Stimulated activated naive CD8-positive, alpha-beta T cell treated with anti-CD3 and anti-CD28 coated beads, Interleukin-15, Interleukin-2, amounts not matched to agents 100 ng/mL and 50 ng/mL, for 24 hours (primary cell): ENCODE measurements at regions not wholly inside any gene's neighbourhood (a gene's known extent, or its start where the extent isn't known, plus 50 kb on each side); places are given as distances from the start of the nearest gene placed in this dataset.

ENCODE experiments used
- H3K27ac Mint-ChIP-seq: one replicate; pipeline ENCODE4 v1.8.0; 2021; ENCODE audit warnings: mild to moderate bottlenecking, mixed read lengths
- H3K27me3 Mint-ChIP-seq: one replicate; pipeline ENCODE4 v1.8.0; 2021; ENCODE audit warnings: mixed read lengths
- H3K36me3 Mint-ChIP-seq: one replicate; pipeline ENCODE4 v1.8.0; 2021; ENCODE audit warnings: low read depth, mixed read lengths
- H3K4me1 Mint-ChIP-seq: one replicate; pipeline ENCODE4 v1.8.0; 2021; ENCODE audit warnings: low read depth, mixed read lengths
- H3K4me3 Mint-ChIP-seq: one replicate; pipeline ENCODE4 v1.8.0; 2021; ENCODE audit warnings: mild to moderate bottlenecking, mixed read lengths
- H3K9me3 Mint-ChIP-seq: one replicate; pipeline ENCODE4 v1.8.0; 2021; ENCODE audit warnings: mixed read lengths

- Mint-ChIP-seq H3K27ac (no peak overlapping the region), H3K4me1 (no peaks in the 10 kb centered on the region), H3K4me3 (no peak overlapping the region)
Measured at GRCh38 chr7:52455571-52455970, 579.9 kb upstream of the POM121L12 start.

GRCh38 chr7:52450816-52451215 is 584.6 kb upstream of the POM121L12 start:
- peaks cover 8% of the 10 kb centered on the region for H3K9me3 Mint-ChIP-seq
- H3K27ac Mint-ChIP-seq, result no peak overlapping the region
- no peaks in the 10 kb centered on the region for H3K27me3 Mint-ChIP-seq
- no peaks in the 10 kb centered on the region for H3K4me1 Mint-ChIP-seq
- H3K4me3 Mint-ChIP-seq, result no peak overlapping the region
- H3K36me3 Mint-ChIP-seq, result no peaks in the 10 kb centered on the region

More at GRCh38 chr7:52455571-52455970, 579.9 kb upstream of the POM121L12 start:
- Mint-ChIP-seq H3K9me3 (peaks cover 25% of the 10 kb centered on the region), H3K36me3 (no peaks in the 10 kb centered on the region), H3K27me3 (no peaks in the 10 kb centered on the region)

DNA sequence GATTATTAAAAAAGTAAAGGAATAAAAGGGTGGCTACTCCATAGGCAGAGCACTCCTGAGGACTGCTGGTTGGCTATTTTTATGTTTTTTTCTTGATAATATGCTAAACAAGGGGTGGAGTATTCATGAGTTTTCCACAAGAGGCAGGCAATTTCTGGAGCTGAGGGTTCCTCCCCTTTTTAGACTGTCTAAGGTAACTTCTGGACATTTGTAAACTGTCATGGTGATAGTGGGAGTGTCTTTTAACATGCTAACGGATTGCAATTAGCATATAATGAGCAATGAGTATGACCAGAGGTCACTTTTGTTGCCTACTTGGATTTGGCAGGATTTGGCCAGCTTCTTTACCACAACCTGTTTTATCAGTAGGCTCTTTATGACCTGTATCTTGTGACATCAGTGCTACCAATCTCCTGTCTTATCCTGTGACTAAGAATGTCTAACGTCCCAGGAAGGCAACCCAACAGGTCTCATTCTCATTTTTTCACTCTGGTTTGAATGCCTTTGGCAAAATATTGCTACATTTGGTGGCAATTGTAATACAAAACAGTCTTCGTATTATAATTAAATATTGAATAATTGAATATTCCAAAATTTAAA is 587.8 kb upstream of the POM121L12 start:
- H3K27me3 Mint-ChIP-seq, result no peaks in the 10 kb centered on the region
- no peaks in the 10 kb centered on the region for H3K36me3 Mint-ChIP-seq
- H3K4me1 Mint-ChIP-seq, result no peaks in the 10 kb centered on the region
- no peak overlapping the region for H3K4me3 Mint-ChIP-seq
- peaks cover 8% of the 10 kb centered on the region for H3K9me3 Mint-ChIP-seq
- H3K27ac Mint-ChIP-seq, result no peak overlapping the region

DNA sequence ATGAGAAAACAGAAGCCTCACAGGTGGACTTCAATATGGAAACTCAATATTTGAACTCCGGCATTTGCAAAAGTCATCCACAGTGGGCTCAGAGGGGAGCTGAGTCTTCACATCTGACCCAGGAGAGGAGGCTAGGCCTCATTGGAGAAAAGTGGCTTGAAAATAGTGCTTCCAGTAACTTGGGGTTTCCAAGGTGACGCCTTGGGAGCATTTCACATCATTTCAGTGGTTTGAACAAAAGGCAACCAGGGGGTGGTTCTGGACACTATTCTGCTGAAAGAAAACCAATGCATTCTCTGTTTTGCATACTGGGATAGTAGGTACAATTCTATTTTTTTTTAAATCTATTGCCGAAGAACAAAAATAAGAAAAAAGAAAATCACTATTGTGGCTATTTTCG is 599.2 kb upstream of the POM121L12 start:
- Mint-ChIP-seq H3K4me1 (no peaks in the 10 kb centered on the region), H3K36me3 (no peaks in the 10 kb centered on the region), H3K27me3 (no peaks in the 10 kb centered on the region), H3K27ac (no peak overlapping the region), H3K4me3 (no peak overlapping the region), H3K9me3 (peaks cover 11% of the 10 kb centered on the region)

- Mint-ChIP-seq H3K27me3 (no peaks in the 10 kb centered on the region), H3K4me3 (no peak overlapping the region), H3K4me1 (no peaks in the 10 kb centered on the region), H3K36me3 (no peaks in the 10 kb centered on the region), H3K9me3 (peaks cover 17% of the 10 kb centered on the region), H3K27ac (no peak overlapping the region)
Measured at GRCh38 chr7:52431082-52431815, 604.2 kb upstream of the POM121L12 start.

DNA sequence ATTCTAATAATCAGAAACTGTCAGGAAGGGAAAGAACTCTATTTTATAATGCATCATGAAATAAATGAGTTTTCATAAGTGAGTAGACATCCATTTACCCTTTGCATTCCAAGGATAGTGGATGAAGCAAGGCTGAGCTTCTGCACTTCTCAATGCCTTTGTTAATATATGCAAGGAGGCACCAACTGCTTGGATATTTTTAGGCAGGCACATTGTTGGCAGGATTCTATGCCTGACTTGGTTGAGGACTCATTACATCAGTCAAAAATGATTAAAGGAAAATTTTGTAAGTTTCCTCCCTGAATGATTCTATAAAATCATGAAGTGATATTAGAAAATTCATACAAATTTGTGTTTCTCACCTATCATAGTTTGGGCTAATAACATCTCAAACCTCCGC is 612.2 kb upstream of the POM121L12 start:
- Mint-ChIP-seq H3K4me3 (no peak overlapping the region), H3K9me3 (no peaks in the 10 kb centered on the region), H3K4me1 (no peaks in the 10 kb centered on the region)

DNA sequence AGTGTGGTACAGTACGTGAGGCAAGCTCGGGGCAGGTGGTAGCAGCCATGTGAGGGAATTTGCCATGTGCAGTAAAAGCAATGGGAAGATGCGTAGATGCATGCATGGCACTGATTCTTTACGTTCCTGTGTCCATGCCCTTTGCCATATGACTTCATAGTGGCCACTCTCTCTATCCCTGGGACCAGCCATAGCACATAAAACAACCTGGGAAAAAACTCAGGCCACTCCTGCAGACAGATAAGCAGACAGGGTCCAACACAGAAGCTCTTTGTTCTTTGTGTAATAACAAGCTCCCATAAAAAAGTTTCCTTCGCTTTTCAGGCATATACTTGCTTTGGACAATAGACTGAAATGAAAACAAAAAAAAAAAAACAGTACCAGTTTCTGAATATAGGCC is 622.4 kb upstream of the POM121L12 start:
- H3K27me3 Mint-ChIP-seq, result no peaks in the 10 kb centered on the region
- no peaks in the 10 kb centered on the region for H3K36me3 Mint-ChIP-seq
- no peak overlapping the region for H3K27ac Mint-ChIP-seq
- H3K9me3 Mint-ChIP-seq, result peaks cover 4% of the 10 kb centered on the region
- H3K4me3 Mint-ChIP-seq, result no peak overlapping the region
- H3K4me1 Mint-ChIP-seq, result no peaks in the 10 kb centered on the region

More for the DNA sequence above, 612.2 kb upstream of the POM121L12 start:
- Mint-ChIP-seq H3K36me3 (no peaks in the 10 kb centered on the region), H3K27ac (no peak overlapping the region), H3K27me3 (no peaks in the 10 kb centered on the region)

DNA sequence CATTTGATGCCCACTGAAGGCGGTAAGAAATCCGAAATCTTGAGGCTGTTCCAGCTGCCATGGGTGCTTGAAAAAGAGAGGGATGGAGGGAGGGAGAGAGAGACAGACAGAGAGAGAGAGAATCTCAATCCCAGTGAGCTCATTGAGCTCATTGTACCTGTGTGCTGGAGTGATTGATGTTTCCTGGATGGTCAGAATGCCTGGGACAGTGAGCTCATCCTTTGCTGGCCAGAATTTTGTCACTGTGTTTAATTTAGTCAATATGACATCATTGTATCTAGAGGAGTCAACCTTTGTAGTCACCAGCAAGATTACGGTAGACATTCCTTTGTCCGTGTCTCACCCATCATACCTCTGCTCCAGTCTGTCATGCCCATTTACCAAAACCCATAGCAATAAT is 625.4 kb upstream of the POM121L12 start:
- Mint-ChIP-seq H3K4me1 (no peaks in the 10 kb centered on the region), H3K9me3 (peaks cover 8% of the 10 kb centered on the region), H3K27me3 (no peaks in the 10 kb centered on the region), H3K36me3 (no peaks in the 10 kb centered on the region), H3K27ac (no peak overlapping the region), H3K4me3 (no peak overlapping the region)

DNA sequence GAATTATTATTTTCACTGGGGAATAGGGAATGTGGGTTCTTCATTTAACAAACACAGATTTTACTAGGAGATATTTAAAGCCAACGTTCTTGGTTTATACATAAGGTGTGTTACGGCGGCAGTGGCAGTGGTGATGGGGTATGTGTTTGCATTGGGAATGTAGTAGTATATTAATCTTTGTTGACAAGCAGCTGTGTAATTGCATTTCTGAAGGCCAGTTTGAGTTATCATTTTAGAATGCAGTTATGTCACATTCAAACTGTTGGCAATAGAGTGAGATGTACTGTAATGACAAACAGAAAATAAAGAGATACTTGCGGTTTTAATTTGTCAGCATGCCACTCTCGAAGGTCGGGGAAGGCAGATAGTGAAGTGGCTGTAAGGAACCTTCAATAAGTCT is 628.6 kb upstream of the POM121L12 start:
- no peak overlapping the region for H3K27ac Mint-ChIP-seq
- no peaks in the 10 kb centered on the region for H3K4me1 Mint-ChIP-seq
- H3K9me3 Mint-ChIP-seq, result peaks cover 11% of the 10 kb centered on the region
- no peaks in the 10 kb centered on the region for H3K27me3 Mint-ChIP-seq
- H3K4me3 Mint-ChIP-seq, result no peak overlapping the region
- no peaks in the 10 kb centered on the region for H3K36me3 Mint-ChIP-seq

GRCh38 chr7:52382731-52383130 is 652.7 kb upstream of the POM121L12 start:
- Mint-ChIP-seq H3K4me3 (no peak overlapping the region), H3K9me3 (peaks cover 22% of the 10 kb centered on the region), H3K36me3 (no peaks in the 10 kb centered on the region), H3K4me1 (no peaks in the 10 kb centered on the region), H3K27ac (no peak overlapping the region), H3K27me3 (no peaks in the 10 kb centered on the region)

DNA sequence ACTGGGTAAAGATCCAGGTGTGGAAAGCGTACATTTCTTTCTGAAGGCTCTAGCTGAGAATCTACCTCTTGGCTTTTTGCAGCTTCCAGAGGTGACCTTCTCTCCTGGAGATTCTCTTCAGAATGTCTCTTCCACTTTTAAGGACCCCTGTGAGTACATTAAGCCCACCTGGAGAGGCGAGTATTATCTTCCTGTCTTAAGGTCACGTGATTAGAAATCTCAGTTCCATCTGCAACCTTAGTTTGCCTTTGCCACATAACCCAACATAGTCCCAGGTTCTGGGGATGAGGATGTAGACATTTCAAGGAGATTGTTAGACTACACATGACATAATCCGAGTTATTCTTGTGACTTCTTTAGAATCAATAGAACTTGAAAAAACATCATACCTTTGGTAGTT is 665.5 kb upstream of the POM121L12 start:
- Mint-ChIP-seq H3K9me3 (peaks cover 18% of the 10 kb centered on the region), H3K36me3 (no peaks in the 10 kb centered on the region), H3K4me3 (no peak overlapping the region), H3K4me1 (no peaks in the 10 kb centered on the region), H3K27ac (no peak overlapping the region), H3K27me3 (no peaks in the 10 kb centered on the region)

DNA sequence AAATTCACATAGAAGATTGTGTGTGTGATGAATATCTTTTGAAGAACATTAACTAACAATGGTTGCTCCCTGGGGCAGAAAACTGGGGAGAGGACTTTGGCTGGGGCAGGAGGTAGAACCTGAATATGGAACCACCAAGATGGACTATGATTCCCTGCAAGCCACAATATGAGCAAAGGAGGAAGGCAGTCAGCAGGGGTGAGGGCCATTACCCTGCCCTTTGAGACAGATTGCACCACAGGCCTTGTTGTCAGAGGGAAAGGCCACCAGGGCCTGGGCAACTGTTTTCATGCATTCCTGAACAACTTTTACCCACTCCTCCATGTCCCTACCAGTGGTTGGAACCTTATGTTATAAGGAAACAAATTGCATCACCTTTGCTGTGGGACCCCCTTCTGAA is 670.1 kb upstream of the POM121L12 start:
- Mint-ChIP-seq H3K27ac (no peak overlapping the region), H3K4me3 (no peak overlapping the region), H3K36me3 (no peaks in the 10 kb centered on the region)

DNA sequence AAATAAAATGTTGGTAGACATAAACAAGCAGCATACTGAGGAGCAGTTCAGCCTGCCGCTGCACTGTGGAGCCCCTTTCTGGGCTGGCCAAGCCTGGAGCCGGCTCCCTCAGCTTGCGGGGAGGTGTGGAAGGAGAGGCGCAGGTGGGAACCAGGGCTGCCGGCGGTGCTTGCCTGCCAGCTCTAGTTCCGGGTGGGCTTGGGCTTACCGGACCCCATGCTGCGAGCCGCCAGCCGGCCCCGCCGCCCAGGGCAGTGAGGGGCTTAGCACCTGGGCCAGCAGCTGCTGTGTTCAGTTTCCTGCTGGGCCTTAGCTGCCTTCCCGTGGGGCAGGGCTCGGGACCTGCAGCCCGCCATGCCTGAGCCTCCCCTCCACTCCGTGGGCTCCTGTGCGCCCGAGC is 672.9 kb upstream of the POM121L12 start:
- peaks cover 24% of the 10 kb centered on the region for H3K9me3 Mint-ChIP-seq

More for the DNA sequence above, 670.1 kb upstream of the POM121L12 start:
- Mint-ChIP-seq H3K9me3 (peaks cover 14% of the 10 kb centered on the region), H3K4me1 (no peaks in the 10 kb centered on the region), H3K27me3 (no peaks in the 10 kb centered on the region)

GRCh38 chr7:52360541-52360940 is 674.9 kb upstream of the POM121L12 start:
- no peak overlapping the region for H3K4me3 Mint-ChIP-seq
- no peaks in the 10 kb centered on the region for H3K4me1 Mint-ChIP-seq
- no peaks in the 10 kb centered on the region for H3K27me3 Mint-ChIP-seq
- peaks cover 31% of the 10 kb centered on the region for H3K9me3 Mint-ChIP-seq
- H3K27ac Mint-ChIP-seq, result no peak overlapping the region
- no peaks in the 10 kb centered on the region for H3K36me3 Mint-ChIP-seq

More for the DNA sequence above, 672.9 kb upstream of the POM121L12 start:
- Mint-ChIP-seq H3K4me3 (no peak overlapping the region), H3K36me3 (no peaks in the 10 kb centered on the region), H3K27ac (no peak overlapping the region), H3K4me1 (no peaks in the 10 kb centered on the region), H3K27me3 (no peaks in the 10 kb centered on the region)

DNA sequence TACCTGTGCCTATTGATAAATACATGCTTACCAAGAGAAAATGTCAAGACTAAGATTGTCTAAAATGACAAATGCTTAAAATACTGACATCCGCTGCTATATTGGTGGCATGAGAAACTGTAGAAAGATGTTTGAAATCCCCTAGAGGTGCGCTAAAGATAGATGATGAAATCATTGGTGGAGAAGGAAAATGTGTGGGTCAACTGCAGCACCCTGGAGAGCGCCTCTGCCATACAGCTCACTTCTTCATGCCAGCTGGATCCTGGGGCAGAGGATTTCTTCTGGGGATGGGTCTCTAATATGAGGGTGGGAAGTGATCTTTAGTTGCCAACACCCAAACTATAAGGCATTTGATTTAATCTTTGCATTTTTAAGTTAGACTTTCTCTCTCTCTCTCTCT is 680.4 kb upstream of the POM121L12 start:
- Mint-ChIP-seq H3K36me3 (no peaks in the 10 kb centered on the region), H3K27ac (no peak overlapping the region), H3K9me3 (peaks cover 37% of the 10 kb centered on the region), H3K27me3 (no peaks in the 10 kb centered on the region), H3K4me1 (no peaks in the 10 kb centered on the region), H3K4me3 (no peak overlapping the region)
